Suprapubic skin (tissue), 4 donors: ENCODE measurements at regions not wholly inside any gene's neighbourhood (a gene's known extent, or its start where the extent isn't known, plus 50 kb on each side); places are given as distances from the start of the nearest gene placed in this dataset.

ENCODE experiments used
- DNase-seq, 2 donors: peaks; one replicate each; pipeline ENCODE4 v3.0.0-alpha.2; 2019; ENCODE audit warnings: low spot score in 2 of 2
- H3K27ac ChIP-seq: fragments of 200-600 bp; sonication (generic); one replicate; pipeline ENCODE4 v1.5.1; 2019
- H3K27me3 ChIP-seq: fragments of 200-600 bp; sonication (generic); one replicate; pipeline ENCODE4 v1.5.1; 2019
- H3K36me3 ChIP-seq: fragments of 200-600 bp; sonication (generic); one replicate; pipeline ENCODE4 v1.5.1; 2019
- H3K4me1 ChIP-seq: fragments of 200-600 bp; sonication (generic); one replicate; pipeline ENCODE4 v1.5.1; 2019
- H3K4me3 ChIP-seq: fragments of 200-600 bp; sonication (generic); one replicate; pipeline ENCODE4 v1.5.1; 2019; ENCODE audit warnings: mild to moderate bottlenecking
- H3K9me3 ChIP-seq: fragments of 200-600 bp; sonication (generic); one replicate; pipeline ENCODE4 v1.5.1; 2019
- CTCF ChIP-seq, 2 donors: fragments of 200-600 bp in 1 of 2; fragments of 450-650 bp in 1 of 2; sonication (generic) in 1 of 2; IDR thresholded peaks; one replicate each; pipeline ENCODE4 v1.5.1; 2016 to 2019; ENCODE audit warnings: antibody characterized with exemption in 2 of 2, mild to moderate bottlenecking in 1 of 2, moderate library complexity in 1 of 2
- EP300 ChIP-seq: sonication (generic); formaldehyde crosslinking; IDR thresholded peaks from one replicate; pipeline ENCODE4 v1.6.1; 2017; ENCODE audit warnings: antibody characterized with exemption
- POLR2A ChIP-seq, 2 donors: fragments of 450-650 bp; IDR thresholded peaks; one replicate each; pipeline ENCODE4 v1.6.1; 2017; ENCODE audit warnings: antibody characterized with exemption in 2 of 2, mild to moderate bottlenecking in 2 of 2, moderate library complexity in 2 of 2
- POLR2AphosphoS5 ChIP-seq, 3 donors: sonication (generic); formaldehyde crosslinking; IDR thresholded peaks; one replicate each; pipeline ENCODE4 v1.6.1; 2017; ENCODE audit warnings: antibody characterized with exemption in 3 of 3
- WGBS: methylation state at CpG from one replicate; pipeline ENCODE4 v1.1.5; 2018; 5-methylcytosine and 5-hydroxymethylcytosine counted together

GRCh38 chrX:122422547-122422946 is 761.5 kb upstream of the GRIA3 start:
- no peaks in the 10 kb centered on the region for H3K36me3 ChIP-seq
- no peaks in the 10 kb centered on the region for H3K27me3 ChIP-seq
- TF ChIP-seq EP300 (no peak), POLR2AphosphoS5 (IDR thresholded peaks at IDR 0.05) (no peak), POLR2A (IDR thresholded peaks at IDR 0.05) (no peak), CTCF (IDR thresholded peaks at IDR 0.05) (no peak)
- H3K9me3 ChIP-seq = no peaks in the 10 kb centered on the region
- no peak overlapping the region for H3K4me3 ChIP-seq
- H3K27ac ChIP-seq = no peak overlapping the region
- no peak for DNase-seq
- no peaks in the 10 kb centered on the region for H3K4me1 ChIP-seq
- WGBS = 50% methylated on average over 2 of the region's 2 CpGs

GRCh38 chrX:122434942-122435341 is 749.1 kb upstream of the GRIA3 start:
- Histone ChIP-seq H3K36me3 (no peaks in the 10 kb centered on the region), H3K9me3 (no peaks in the 10 kb centered on the region), H3K27ac (no peak overlapping the region), H3K4me1 (no peaks in the 10 kb centered on the region), H3K4me3 (no peak overlapping the region), H3K27me3 (no peaks in the 10 kb centered on the region)
- DNase-seq = no peak
- WGBS = 55% methylated on average over 2 of the region's 2 CpGs
- no peak for TF ChIP-seq EP300
- no peak for TF ChIP-seq CTCF (IDR thresholded peaks at IDR 0.05)
- no peak for TF ChIP-seq POLR2A (IDR thresholded peaks at IDR 0.05)
- no peak for TF ChIP-seq POLR2AphosphoS5 (IDR thresholded peaks at IDR 0.05)

GRCh38 chrX:122439831-122440230 is 744.2 kb upstream of the GRIA3 start:
- Histone ChIP-seq H3K9me3 (no peaks in the 10 kb centered on the region), H3K4me3 (no peak overlapping the region), H3K27me3 (no peaks in the 10 kb centered on the region), H3K4me1 (no peaks in the 10 kb centered on the region), H3K36me3 (no peaks in the 10 kb centered on the region), H3K27ac (no peak overlapping the region)
- TF ChIP-seq POLR2A (IDR thresholded peaks at IDR 0.05) (no peak), EP300 (no peak), POLR2AphosphoS5 (IDR thresholded peaks at IDR 0.05) (no peak), CTCF (IDR thresholded peaks at IDR 0.05) (no peak)
- DNase-seq = no peak

DNA sequence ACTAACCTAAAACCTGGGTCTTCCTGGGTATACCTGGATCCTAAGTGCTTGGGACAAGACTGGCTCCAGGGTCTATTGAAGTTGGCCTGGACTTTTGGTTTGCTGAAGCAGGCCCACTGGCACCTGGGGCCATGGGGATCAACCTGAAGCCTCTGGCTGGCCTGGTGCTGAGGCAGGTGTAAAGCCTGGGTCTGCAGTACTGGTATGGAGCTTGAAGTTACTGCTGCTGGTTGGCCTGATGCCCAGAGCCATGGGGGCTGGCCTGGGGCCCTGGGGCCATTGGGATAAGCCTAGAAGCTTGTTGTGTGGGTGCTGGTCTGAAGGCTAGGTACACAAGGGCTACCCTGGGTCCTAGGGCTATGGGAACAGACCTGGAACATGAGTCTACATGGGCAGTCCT is 743.2 kb upstream of the GRIA3 start:
- DNase-seq = no peak
- no peak for TF ChIP-seq POLR2A (IDR thresholded peaks at IDR 0.05)
- Histone ChIP-seq H3K36me3 (no peaks in the 10 kb centered on the region), H3K27ac (no peak overlapping the region), H3K27me3 (no peaks in the 10 kb centered on the region), H3K4me3 (no peak overlapping the region), H3K9me3 (no peaks in the 10 kb centered on the region), H3K4me1 (no peaks in the 10 kb centered on the region)

- no CpG with 5 or more reads among the region's 1 CpG for WGBS
- DNase-seq = no peak
- Histone ChIP-seq H3K9me3 (no peaks in the 10 kb centered on the region), H3K27me3 (no peaks in the 10 kb centered on the region), H3K36me3 (no peaks in the 10 kb centered on the region), H3K4me1 (no peaks in the 10 kb centered on the region), H3K27ac (no peak overlapping the region), H3K4me3 (no peak overlapping the region)
- TF ChIP-seq CTCF (IDR thresholded peaks at IDR 0.05) (no peak), POLR2AphosphoS5 (IDR thresholded peaks at IDR 0.05) (no peak), EP300 (no peak), POLR2A (IDR thresholded peaks at IDR 0.05) (no peak)
Measured at GRCh38 chrX:122441451-122441850, 742.6 kb upstream of the GRIA3 start.

- H3K27ac ChIP-seq = no peak overlapping the region
Measured at GRCh38 chrX:122445466-122445865, 738.6 kb upstream of the GRIA3 start.

More at GRCh38 chrX:122445466-122445865, 738.6 kb upstream of the GRIA3 start:
- H3K9me3 ChIP-seq = no peaks in the 10 kb centered on the region
- no peak overlapping the region for H3K4me3 ChIP-seq
- no peaks in the 10 kb centered on the region for H3K27me3 ChIP-seq
- no peaks in the 10 kb centered on the region for H3K4me1 ChIP-seq
- DNase-seq = no peak
- no peaks in the 10 kb centered on the region for H3K36me3 ChIP-seq
- TF ChIP-seq CTCF (IDR thresholded peaks at IDR 0.05) (no peak), POLR2AphosphoS5 (IDR thresholded peaks at IDR 0.05) (no peak), EP300 (no peak)
